ENCODE measurements at regions not wholly inside any gene's neighbourhood (a gene's known extent, or its start where the extent isn't known, plus 50 kb on each side); places are given as distances from the start of the nearest gene placed in this dataset.

GRCh38 chr1:220943319-220943996 lies 64.2 kb downstream of the HLX start:
- TF ChIP-seq EZH2 (IDR thresholded peaks at IDR 0.05; ENCODE audit: borderline replicate concordance, insufficient read depth, low read depth, low read length, poor library complexity, severe bottlenecking) (no peak), CTCF (IDR thresholded peaks at IDR 0.05) (no peak)
- Histone ChIP-seq H3K4me3 (ENCODE audit: control extremely low read depth in 1 of 5, extremely low read depth in 1 of 5, insufficient read depth in 1 of 5, low read depth in 2 of 5, low read length in 4 of 5) (no peak overlapping the region), H3K9ac (ENCODE audit: low read length) (no peak overlapping the region), H3K9me3 (ENCODE audit: control extremely low read depth in 1 of 3, control insufficient read depth in 2 of 3, insufficient read depth in 1 of 3, low read length in 2 of 3) (peaks cover 0 to 3% (median 2%) of the 10 kb centered on the region in 3 donors), H4K20me1 (ENCODE audit: control insufficient read depth, insufficient read depth, low read length, poor library complexity, severe bottlenecking) (no peaks in the 10 kb centered on the region), H3K36me3 (replicated peaks in 1 of 2; ENCODE audit: control extremely low read depth in 1 of 2, control insufficient read depth in 1 of 2, extremely low read depth in 1 of 2, insufficient read depth in 2 of 2, low read length in 1 of 2) (no peaks in the 10 kb centered on the region), H3K4me2 (replicated peaks; ENCODE audit: low read depth, low read length, poor library complexity, severe bottlenecking) (no peak overlapping the region), H3K27me3 (replicated peaks in 1 of 4; ENCODE audit: control extremely low read depth in 1 of 4, control insufficient read depth in 3 of 4, insufficient read depth in 4 of 4, low read length in 3 of 4) (no peaks in the 10 kb centered on the region), H2AFZ (ENCODE audit: insufficient read depth, low read depth, low read length, poor library complexity, severe bottlenecking) (no peak overlapping the region), H3K27ac (ENCODE audit: low read length in 2 of 2) (no peak overlapping the region), H3K4me1 (ENCODE audit: control insufficient read depth in 2 of 2, insufficient read depth in 2 of 2, low read length in 2 of 2) (no peaks in the 10 kb centered on the region), H3K79me2 (ENCODE audit: control insufficient read depth, insufficient read depth, low read length) (no peaks in the 10 kb centered on the region)
- ATAC-seq (ENCODE audit: low read depth) (no peak), DNase-seq (no peak)
- Mint-ChIP-seq H3K27ac (no peak overlapping the region), H3K4me1 (peaks cover 9% of the 10 kb centered on the region), H3K27me3 (peaks cover 14% of the 10 kb centered on the region), H3K4me3 (no peak overlapping the region), H3K9me3 (ENCODE audit: insufficient read depth) (peaks cover 2% of the 10 kb centered on the region)
- WGBS (ENCODE audit: insufficient coverage) = 30% methylated on average over 2 of the region's 2 CpGs
- POLR2A ChIA-PET = no interaction called here
- CTCF ChIA-PET = no interaction called here
- intact Hi-C loops (cut with micrococcal nuclease) = no loop called here

DNA sequence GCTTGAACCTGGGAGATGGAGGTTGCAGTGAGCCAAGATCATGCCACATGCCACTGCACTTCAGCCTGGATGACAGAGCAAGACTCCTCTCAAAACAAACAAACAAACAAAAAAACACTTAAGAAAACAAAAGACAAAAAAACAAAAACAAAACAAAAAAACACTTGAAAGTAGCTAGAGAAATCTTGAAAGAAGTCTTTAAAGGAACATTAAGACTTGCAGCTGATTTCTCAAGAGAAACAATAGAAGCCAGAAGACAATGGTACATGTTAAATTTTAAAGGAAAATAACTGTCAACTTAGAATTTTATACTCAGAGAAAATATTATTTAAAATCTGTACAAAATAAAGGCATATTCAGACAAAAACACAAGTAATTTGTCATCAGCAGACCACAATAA lies 71.3 kb downstream of the HLX start:
- no peak overlapping the region for H3K9ac ChIP-seq (ENCODE audit: low read length)
- H3K27me3 ChIP-seq (replicated peaks in 1 of 4; ENCODE audit: control extremely low read depth in 1 of 4, control insufficient read depth in 3 of 4, insufficient read depth in 4 of 4, low read length in 3 of 4) = no peaks in the 10 kb centered on the region
- ChIA-PET POLR2A (no interaction called here), CTCF (no interaction called here)
- H3K4me1 ChIP-seq (ENCODE audit: control insufficient read depth in 2 of 2, insufficient read depth in 2 of 2, low read length in 2 of 2) = no peaks in the 10 kb centered on the region
- no peaks in the 10 kb centered on the region for H3K36me3 ChIP-seq (replicated peaks in 1 of 2; ENCODE audit: control extremely low read depth in 1 of 2, control insufficient read depth in 1 of 2, extremely low read depth in 1 of 2, insufficient read depth in 2 of 2, low read length in 1 of 2)
- no peak for DNase-seq
- H2AFZ ChIP-seq (ENCODE audit: insufficient read depth, low read depth, low read length, poor library complexity, severe bottlenecking) = no peak overlapping the region
- no peak overlapping the region for H3K4me2 ChIP-seq (replicated peaks; ENCODE audit: low read depth, low read length, poor library complexity, severe bottlenecking)
- no peaks in the 10 kb centered on the region for H3K79me2 ChIP-seq (ENCODE audit: control insufficient read depth, insufficient read depth, low read length)
- Mint-ChIP-seq H3K27ac (no peak overlapping the region), H3K4me1 (no peaks in the 10 kb centered on the region), H3K9me3 (ENCODE audit: insufficient read depth) (peaks cover 5% of the 10 kb centered on the region), H3K27me3 (peaks cover 6% of the 10 kb centered on the region), H3K4me3 (no peak overlapping the region)
- ATAC-seq (ENCODE audit: low read depth) = no peak
- H3K4me3 ChIP-seq (ENCODE audit: control extremely low read depth in 1 of 5, extremely low read depth in 1 of 5, insufficient read depth in 1 of 5, low read depth in 2 of 5, low read length in 4 of 5) = no peak overlapping the region
- intact Hi-C loops (cut with micrococcal nuclease) = no loop called here
- no peaks in the 10 kb centered on the region for H4K20me1 ChIP-seq (ENCODE audit: control insufficient read depth, insufficient read depth, low read length, poor library complexity, severe bottlenecking)
- TF ChIP-seq EZH2 (IDR thresholded peaks at IDR 0.05; ENCODE audit: borderline replicate concordance, insufficient read depth, low read depth, low read length, poor library complexity, severe bottlenecking) = no peak
- no peak for TF ChIP-seq CTCF (IDR thresholded peaks at IDR 0.05)
- no peak overlapping the region for H3K27ac ChIP-seq (ENCODE audit: low read length in 2 of 2)
- H3K9me3 ChIP-seq (ENCODE audit: control extremely low read depth in 1 of 3, control insufficient read depth in 2 of 3, insufficient read depth in 1 of 3, low read length in 2 of 3) = peaks cover 5 to 10% (median 10%) of the 10 kb centered on the region in 3 donors

Data from B cell (primary cell).